ENCODE measurements at regions not wholly inside any gene's neighbourhood (a gene's known extent, or its start where the extent isn't known, plus 50 kb on each side); places are given as distances from the start of the nearest gene placed in this dataset.

DNA sequence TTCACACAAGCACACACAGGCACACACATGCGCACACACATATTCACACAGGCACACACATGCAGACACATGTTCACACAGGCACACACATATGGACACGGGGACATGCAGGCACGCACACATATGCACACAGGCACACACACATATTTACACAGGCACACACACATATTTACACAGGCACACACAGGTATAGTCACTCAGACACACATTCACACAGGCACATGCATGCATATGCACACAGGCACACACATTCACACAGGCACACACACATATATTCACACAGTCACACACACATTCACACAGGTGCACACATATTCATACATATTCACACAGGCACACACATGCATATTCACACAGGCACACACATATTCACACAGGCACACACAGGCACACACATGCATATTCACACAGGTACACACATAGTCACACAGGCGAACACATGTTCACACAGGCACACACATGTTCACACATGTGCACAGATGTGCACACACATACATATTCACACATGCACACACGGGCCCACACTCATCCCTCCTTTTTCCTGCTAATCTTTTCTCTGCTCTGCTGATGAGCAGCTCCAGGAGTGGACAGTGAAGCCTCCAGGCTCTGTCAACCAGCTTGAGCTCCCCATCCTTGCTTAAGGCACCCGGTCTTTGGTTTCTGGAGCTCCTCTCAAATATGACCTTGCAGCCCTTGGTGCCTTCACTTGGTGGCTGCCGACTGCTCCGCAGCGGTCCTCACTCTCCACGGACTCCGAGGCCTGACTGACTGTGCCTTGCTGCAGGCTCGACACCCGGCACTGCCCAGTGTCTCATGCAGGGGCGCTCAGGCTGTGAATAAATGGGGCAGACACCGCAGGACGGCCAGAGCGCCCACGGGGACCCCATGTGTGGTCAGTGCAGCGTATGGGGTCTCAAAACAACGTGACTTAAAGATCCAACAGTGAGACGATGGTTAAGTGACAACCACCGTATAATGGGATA is 581.2 kb upstream of the MGMT start:
- intact Hi-C loops (cut with micrococcal nuclease), result no loop called here
- H3K4me1 Mint-ChIP-seq (ENCODE audit: low read depth), result no peaks in the 10 kb centered on the region
- H3K27me3 Mint-ChIP-seq (ENCODE audit: low read depth), result no peaks in the 10 kb centered on the region
- no peaks in the 10 kb centered on the region for H3K36me3 Mint-ChIP-seq (ENCODE audit: low read depth)
- no peak for DNase-seq (ENCODE audit: low spot score)
- H3K27ac Mint-ChIP-seq, result no peak overlapping the region
- peaks cover 12% of the 10 kb centered on the region for H3K9me3 Mint-ChIP-seq
- H3K4me3 Mint-ChIP-seq (ENCODE audit: low read depth), result no peak overlapping the region

DNA sequence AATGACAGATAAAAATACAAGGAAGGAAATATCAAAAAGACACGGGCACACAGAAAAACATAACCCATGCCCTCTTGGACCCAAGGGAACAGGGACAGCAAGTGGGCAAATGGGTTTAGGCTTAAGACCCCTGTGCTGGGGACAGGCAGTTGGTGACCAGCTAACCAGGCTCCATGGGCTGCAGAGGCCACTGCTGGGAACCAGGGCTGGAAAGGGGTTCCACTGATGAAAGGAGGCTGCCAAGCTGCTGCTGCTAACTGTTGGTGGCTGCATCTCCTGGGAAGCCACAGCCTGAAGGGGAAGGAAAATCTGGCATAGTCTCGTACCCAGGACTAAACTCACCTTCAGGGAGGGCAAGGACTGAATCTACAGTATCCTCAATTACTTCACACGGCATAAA is 579.2 kb upstream of the MGMT start:
- Mint-ChIP-seq H3K4me3 (ENCODE audit: low read depth) (no peak overlapping the region), H3K27ac (no peak overlapping the region), H3K27me3 (ENCODE audit: low read depth) (no peaks in the 10 kb centered on the region), H3K4me1 (ENCODE audit: low read depth) (no peaks in the 10 kb centered on the region), H3K36me3 (ENCODE audit: low read depth) (no peaks in the 10 kb centered on the region), H3K9me3 (peaks cover 12% of the 10 kb centered on the region)
- intact Hi-C loops (cut with micrococcal nuclease), result no loop called here
- DNase-seq (ENCODE audit: low spot score), result no peak

DNA sequence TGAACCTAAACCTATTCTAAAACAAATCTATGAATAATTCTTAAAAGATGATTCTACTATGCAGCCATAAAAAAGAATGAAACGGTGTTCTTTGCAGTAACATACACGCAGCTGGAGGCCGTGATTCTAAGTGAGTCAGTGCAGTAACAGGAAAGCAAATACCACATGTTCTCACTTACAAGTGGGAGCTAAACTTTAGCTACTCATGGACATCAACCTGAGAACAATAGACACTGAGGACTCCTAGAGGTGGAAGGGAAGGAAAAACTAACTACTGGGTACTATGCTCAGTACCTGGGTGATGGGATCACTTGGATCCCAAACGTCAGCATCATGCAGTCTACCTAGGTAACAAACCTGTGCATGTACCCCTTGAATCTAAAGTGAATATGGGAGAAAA is 575.0 kb upstream of the MGMT start:
- Mint-ChIP-seq H3K27me3 (ENCODE audit: low read depth) (no peaks in the 10 kb centered on the region), H3K4me3 (ENCODE audit: low read depth) (no peak overlapping the region), H3K36me3 (ENCODE audit: low read depth) (no peaks in the 10 kb centered on the region), H3K27ac (no peak overlapping the region), H3K4me1 (ENCODE audit: low read depth) (no peaks in the 10 kb centered on the region), H3K9me3 (peaks cover 12% of the 10 kb centered on the region)
- intact Hi-C loops (cut with micrococcal nuclease), result no loop called here
- DNase-seq (ENCODE audit: low spot score), result no peak

DNA sequence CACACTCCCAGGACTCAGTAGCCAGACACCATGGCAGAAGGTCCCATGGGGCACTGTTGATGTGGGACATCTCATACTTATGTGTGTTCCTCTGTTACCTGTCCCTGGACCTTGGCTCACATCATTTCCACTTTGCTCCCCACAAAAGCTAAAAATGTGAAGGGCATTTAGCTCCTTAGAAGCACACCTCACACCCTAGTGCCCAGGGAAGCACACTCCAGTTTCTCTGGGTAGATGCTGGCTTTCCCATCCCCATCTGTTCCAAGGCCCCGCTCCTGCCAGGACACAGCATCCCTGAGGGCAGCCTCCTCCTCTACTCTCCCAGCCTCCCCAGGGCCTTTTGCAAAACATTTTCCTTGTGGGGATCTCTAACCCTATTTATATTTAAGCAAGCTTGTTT is 572.4 kb upstream of the MGMT start:
- no peaks in the 10 kb centered on the region for H3K27me3 Mint-ChIP-seq (ENCODE audit: low read depth)
- intact Hi-C loops (cut with micrococcal nuclease), result no loop called here
- no peak overlapping the region for H3K4me3 Mint-ChIP-seq (ENCODE audit: low read depth)
- H3K4me1 Mint-ChIP-seq (ENCODE audit: low read depth), result no peaks in the 10 kb centered on the region
- no peak overlapping the region for H3K27ac Mint-ChIP-seq
- DNase-seq (ENCODE audit: low spot score), result no peak
- no peaks in the 10 kb centered on the region for H3K36me3 Mint-ChIP-seq (ENCODE audit: low read depth)
- H3K9me3 Mint-ChIP-seq, result no peaks in the 10 kb centered on the region

DNA sequence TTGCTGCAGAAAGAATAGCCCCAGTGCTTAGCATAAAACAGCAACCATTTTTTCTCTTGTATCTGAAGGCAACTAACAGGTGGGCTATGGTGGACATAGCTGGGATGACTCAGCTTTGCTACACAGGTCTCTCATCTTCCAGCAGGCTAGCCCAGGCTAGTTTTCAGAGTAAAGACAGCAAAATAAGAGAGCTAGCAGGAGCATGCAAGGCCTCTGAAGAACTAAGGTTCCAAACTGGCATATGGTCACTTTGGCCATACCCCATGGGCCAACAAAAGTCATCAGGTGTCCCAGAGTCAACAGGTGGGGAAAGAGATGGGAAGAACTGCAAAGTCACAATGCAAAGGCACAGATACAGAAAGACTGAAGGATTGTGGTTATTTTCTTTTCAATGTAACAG is 571.6 kb upstream of the MGMT start:
- no peaks in the 10 kb centered on the region for H3K4me1 Mint-ChIP-seq (ENCODE audit: low read depth)
- no peaks in the 10 kb centered on the region for H3K36me3 Mint-ChIP-seq (ENCODE audit: low read depth)
- no peak overlapping the region for H3K4me3 Mint-ChIP-seq (ENCODE audit: low read depth)
- no peaks in the 10 kb centered on the region for H3K9me3 Mint-ChIP-seq
- no peaks in the 10 kb centered on the region for H3K27me3 Mint-ChIP-seq (ENCODE audit: low read depth)
- DNase-seq (ENCODE audit: low spot score), result no peak
- H3K27ac Mint-ChIP-seq, result no peak overlapping the region
- intact Hi-C loops (cut with micrococcal nuclease), result no loop called here

DNA sequence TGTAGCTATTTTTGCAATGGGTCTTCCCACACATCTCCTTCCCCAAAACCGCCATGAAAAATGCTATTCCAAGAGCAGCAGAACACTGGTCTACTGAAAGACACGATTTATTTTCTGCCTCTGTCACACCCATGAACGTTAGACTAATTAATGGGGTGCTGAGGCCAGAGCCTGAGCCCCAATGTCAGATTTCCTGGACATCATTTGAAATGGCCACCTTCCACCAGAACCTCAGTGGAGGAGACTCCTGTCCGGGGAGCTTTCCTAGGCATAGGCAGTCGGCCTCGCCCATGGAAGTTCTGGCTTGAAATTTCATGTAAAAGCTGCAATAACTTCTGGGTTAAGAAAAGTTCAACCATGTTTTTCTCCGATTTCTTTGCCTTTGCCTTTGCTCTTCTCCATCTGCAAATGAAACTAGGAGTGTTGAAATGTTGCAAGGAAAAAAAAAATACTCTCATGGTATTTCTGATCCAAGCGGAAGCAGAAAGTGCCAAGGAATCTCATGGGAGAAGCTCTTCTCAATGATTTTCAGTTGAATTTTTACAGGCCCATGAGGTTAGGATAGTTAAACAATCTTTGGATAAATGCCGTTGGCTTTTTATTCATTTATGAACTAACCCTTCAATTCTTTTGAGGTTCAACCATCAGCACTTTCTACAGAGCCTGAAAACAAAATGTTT is 570.8 kb upstream of the MGMT start:
- intact Hi-C loops (cut with micrococcal nuclease), result no loop called here
- Mint-ChIP-seq H3K27me3 (ENCODE audit: low read depth) (no peaks in the 10 kb centered on the region), H3K27ac (no peak overlapping the region), H3K4me3 (ENCODE audit: low read depth) (no peak overlapping the region), H3K9me3 (no peaks in the 10 kb centered on the region), H3K4me1 (ENCODE audit: low read depth) (no peaks in the 10 kb centered on the region), H3K36me3 (ENCODE audit: low read depth) (no peaks in the 10 kb centered on the region)
- no peak for DNase-seq (ENCODE audit: low spot score)

DNA sequence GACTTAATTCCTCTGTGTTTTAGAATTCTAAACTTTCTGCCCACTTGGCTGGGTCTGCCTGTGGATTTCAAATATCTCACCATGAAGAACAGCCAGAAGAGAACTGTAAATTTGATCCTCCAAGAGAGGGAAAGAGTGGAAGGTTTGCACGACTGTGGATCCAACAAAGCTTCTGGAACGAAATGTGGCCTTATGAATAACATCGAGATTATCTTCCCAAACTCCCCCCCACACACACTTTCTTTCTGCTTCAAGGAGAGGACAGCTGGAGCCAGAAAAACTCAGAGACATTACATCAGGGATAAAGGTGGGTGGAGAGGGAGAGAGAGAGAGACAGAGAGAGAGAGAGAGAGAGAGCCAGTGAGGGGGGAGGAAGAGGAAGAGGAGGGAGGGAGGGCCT is 570.1 kb upstream of the MGMT start:
- no peak overlapping the region for H3K4me3 Mint-ChIP-seq (ENCODE audit: low read depth)
- peaks cover 4% of the 10 kb centered on the region for H3K4me1 Mint-ChIP-seq (ENCODE audit: low read depth)
- no peak overlapping the region for H3K27ac Mint-ChIP-seq
- intact Hi-C loops (cut with micrococcal nuclease), result no loop called here
- no peaks in the 10 kb centered on the region for H3K36me3 Mint-ChIP-seq (ENCODE audit: low read depth)
- no peaks in the 10 kb centered on the region for H3K9me3 Mint-ChIP-seq
- H3K27me3 Mint-ChIP-seq (ENCODE audit: low read depth), result no peaks in the 10 kb centered on the region
- no peak for DNase-seq (ENCODE audit: low spot score)

DNA sequence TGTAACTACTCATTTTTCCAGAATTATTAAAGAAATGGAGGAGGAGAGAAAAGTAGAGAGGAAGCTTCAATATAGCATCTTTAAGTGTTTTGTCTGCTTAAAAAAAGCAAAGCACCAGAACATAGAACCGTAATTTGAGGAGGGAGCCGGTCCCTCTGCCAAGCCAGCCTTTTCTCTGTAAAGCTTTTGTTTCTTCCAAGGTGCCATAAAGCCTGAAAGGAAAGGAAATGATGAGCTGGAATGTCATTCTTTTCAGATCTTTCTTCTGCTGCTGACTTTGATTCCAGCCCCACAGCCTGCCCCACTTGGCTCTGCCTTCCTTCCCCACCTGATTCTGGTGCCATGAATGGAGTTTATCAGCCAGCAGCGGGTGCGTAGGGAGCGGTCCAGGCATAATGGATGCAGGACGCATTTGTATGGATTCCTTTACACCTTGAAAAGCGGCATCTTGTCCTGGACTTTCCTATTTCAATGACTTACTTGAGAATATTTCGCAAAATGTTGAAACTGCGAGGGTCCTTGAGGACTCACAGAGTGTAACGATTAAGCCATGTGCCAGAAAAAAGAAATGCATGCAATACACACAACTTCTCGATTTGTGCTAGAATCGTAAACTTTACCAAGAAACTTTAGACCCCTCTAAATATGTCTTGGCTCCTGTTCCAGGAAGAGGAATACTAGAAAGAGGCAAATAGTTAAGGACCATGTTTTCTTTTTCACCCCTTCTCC is 569.5 kb upstream of the MGMT start:
- H3K4me1 Mint-ChIP-seq (ENCODE audit: low read depth), result peaks cover 10% of the 10 kb centered on the region
- no peaks in the 10 kb centered on the region for H3K9me3 Mint-ChIP-seq
- no peak overlapping the region for H3K4me3 Mint-ChIP-seq (ENCODE audit: low read depth)
- intact Hi-C loops (cut with micrococcal nuclease), result no loop called here
- no peak for DNase-seq (ENCODE audit: low spot score)
- no peak overlapping the region for H3K27ac Mint-ChIP-seq
- no peaks in the 10 kb centered on the region for H3K36me3 Mint-ChIP-seq (ENCODE audit: low read depth)
- no peaks in the 10 kb centered on the region for H3K27me3 Mint-ChIP-seq (ENCODE audit: low read depth)

DNA sequence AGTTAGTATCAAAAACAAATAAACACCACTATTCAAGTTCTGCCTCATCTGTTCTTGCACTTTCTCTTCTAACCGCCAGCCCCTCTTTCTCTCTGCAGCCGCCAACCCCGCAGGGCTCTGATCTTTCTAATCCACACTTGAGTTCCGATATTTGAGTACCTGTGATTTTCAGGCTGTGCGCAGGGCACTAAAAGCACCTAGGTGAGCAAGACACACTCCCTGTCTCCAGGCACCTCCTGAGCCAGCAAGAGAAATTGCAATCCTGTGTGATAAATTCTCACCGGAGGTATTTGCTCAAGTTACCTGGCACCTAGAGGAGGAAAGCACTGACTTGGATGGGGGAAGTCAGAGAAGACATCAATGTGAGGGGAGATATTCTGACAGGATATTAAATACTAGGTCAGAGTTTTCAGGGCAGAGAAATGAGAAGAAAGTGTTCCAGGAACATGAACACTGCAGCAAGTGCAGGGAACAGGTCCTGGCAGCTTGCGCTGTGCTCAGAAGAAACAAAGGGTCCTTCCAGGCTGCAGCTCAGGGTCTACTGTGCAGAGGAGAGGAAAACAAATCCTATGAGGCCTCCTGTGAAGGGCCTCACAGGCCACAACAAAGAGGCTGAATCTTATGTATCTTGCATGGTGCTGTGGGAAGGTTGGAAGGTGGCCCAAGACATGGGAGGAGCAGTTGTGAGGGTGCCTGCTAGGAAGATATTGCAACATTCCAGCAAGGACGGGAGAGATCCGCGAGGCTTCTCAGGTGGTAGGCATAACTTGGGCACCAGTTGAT is 568.7 kb upstream of the MGMT start:
- intact Hi-C loops (cut with micrococcal nuclease), result no loop called here
- H3K4me3 Mint-ChIP-seq (ENCODE audit: low read depth), result no peak overlapping the region
- H3K27me3 Mint-ChIP-seq (ENCODE audit: low read depth), result no peaks in the 10 kb centered on the region

DNA sequence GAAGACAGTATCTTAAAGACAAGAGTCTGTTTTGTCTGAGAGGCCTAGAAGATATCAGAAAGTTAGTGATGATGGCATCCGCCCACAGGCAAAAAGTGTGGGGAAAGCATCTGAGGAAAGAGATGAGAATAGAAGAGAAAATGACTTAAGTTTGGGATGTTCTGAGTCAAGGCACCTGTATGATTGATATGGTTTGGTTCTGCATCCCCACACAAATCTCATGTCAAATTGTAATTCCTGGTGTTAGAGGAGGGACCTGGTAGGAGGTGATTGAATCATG is 568.2 kb upstream of the MGMT start:
- Mint-ChIP-seq H3K4me3 (ENCODE audit: low read depth) (no peak overlapping the region), H3K9me3 (no peaks in the 10 kb centered on the region), H3K27me3 (ENCODE audit: low read depth) (no peaks in the 10 kb centered on the region), H3K4me1 (ENCODE audit: low read depth) (peaks cover 14% of the 10 kb centered on the region), H3K27ac (no peak overlapping the region), H3K36me3 (ENCODE audit: low read depth) (no peaks in the 10 kb centered on the region)
- DNase-seq (ENCODE audit: low spot score), result no peak
- intact Hi-C loops (cut with micrococcal nuclease), result no loop called here

More for the DNA sequence above, 568.7 kb upstream of the MGMT start:
- Mint-ChIP-seq H3K9me3 (no peaks in the 10 kb centered on the region), H3K27ac (no peak overlapping the region), H3K4me1 (ENCODE audit: low read depth) (peaks cover 14% of the 10 kb centered on the region), H3K36me3 (ENCODE audit: low read depth) (no peaks in the 10 kb centered on the region)
- no peak for DNase-seq (ENCODE audit: low spot score)

DNA sequence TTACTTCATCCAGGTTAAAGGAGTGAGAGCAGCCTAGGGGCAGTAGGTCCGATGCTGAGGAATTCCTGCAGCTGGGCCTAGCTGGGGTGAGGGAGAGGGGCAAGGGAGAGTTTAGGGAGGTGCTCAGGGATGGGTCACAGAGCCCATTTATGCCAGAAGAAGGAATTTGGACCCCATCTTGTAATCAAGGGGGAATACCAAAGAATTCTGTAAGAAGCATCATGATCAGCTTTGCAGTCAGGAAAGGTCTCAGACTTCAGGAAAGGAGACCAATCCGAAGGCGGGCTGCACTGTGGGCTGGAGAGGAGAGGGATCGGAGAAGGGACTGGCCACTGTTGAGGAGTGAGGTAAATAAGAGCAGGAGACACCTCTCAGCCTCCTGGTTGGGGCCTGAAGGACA is 566.6 kb upstream of the MGMT start:
- DNase-seq (ENCODE audit: low spot score), result no peak
- Mint-ChIP-seq H3K27me3 (ENCODE audit: low read depth) (no peaks in the 10 kb centered on the region), H3K27ac (no peak overlapping the region), H3K4me3 (ENCODE audit: low read depth) (no peak overlapping the region), H3K9me3 (no peaks in the 10 kb centered on the region), H3K4me1 (ENCODE audit: low read depth) (peaks cover 14% of the 10 kb centered on the region), H3K36me3 (ENCODE audit: low read depth) (no peaks in the 10 kb centered on the region)
- intact Hi-C loops (cut with micrococcal nuclease), result no loop called here

DNA sequence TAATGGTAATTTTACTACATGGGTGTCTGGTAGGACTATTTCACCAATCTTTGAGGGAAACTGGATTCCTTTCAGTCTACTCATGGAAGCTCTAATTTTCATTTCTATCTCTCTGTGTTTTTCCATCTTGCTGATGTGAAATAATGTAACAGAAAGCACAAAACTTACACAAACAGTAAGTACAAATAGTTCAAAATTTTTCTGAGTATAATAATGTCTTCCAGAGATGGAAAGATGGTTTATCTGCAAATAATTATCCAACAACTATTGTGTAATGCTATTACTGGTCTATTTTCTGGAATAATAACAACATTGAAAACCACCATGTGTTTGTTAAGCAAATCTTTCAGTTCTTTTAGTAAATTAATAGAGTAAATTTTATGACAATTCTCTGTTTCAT is 565.8 kb upstream of the MGMT start:
- H3K27ac Mint-ChIP-seq, result no peak overlapping the region

More for the DNA sequence above, 565.8 kb upstream of the MGMT start:
- Mint-ChIP-seq H3K4me3 (ENCODE audit: low read depth) (no peak overlapping the region), H3K9me3 (no peaks in the 10 kb centered on the region), H3K27me3 (ENCODE audit: low read depth) (no peaks in the 10 kb centered on the region), H3K4me1 (ENCODE audit: low read depth) (peaks cover 14% of the 10 kb centered on the region), H3K36me3 (ENCODE audit: low read depth) (no peaks in the 10 kb centered on the region)
- no peak for DNase-seq (ENCODE audit: low spot score)
- intact Hi-C loops (cut with micrococcal nuclease), result no loop called here

Measured in activated T-helper 2 cell treated with anti-CD3 and anti-CD28 coated beads, Interferon-gamma antibody, Interleukin-2, Interleukin-4, amounts not matched to agents 10 μg/mL and 5 μg/mL and 100 μg/mL, durations not matched to agents 14 hours and 24 hours and 36 hours (primary cell).